Mesodermal cell (in vitro differentiated cells): ENCODE measurements at regions not wholly inside any gene's neighbourhood (a gene's known extent, or its start where the extent isn't known, plus 50 kb on each side); places are given as distances from the start of the nearest gene placed in this dataset.

Experiments used
- H3K27ac ChIP-seq: 2 replicates; pipeline ENCODE4 v1.7.0; 2013; ENCODE audit warnings: mild to moderate bottlenecking, low read depth, low read length, moderate library complexity; ENCODE audit not compliant: severe bottlenecking
- H3K36me3 ChIP-seq: 2 replicates; pipeline ENCODE4 v1.7.1; 2013; ENCODE audit warnings: mild to moderate bottlenecking, low read length, moderate library complexity; ENCODE audit not compliant: control insufficient read depth, insufficient read depth
- H3K4me1 ChIP-seq: one replicate; pipeline ENCODE4 v1.7.1; 2013; ENCODE audit warnings: mild to moderate bottlenecking, low read length; ENCODE audit not compliant: insufficient read depth, control insufficient read depth, poor library complexity, severe bottlenecking
- H3K4me3 ChIP-seq: 2 replicates; pipeline ENCODE4 v1.7.0; 2013; ENCODE audit warnings: low read length, control low read depth, mild to moderate bottlenecking; ENCODE audit not compliant: insufficient read depth, poor library complexity, severe bottlenecking; ENCODE audit errors: extremely low read depth
- H3K9me3 ChIP-seq: 2 replicates; pipeline ENCODE4 v1.7.1; 2013; ENCODE audit warnings: mild to moderate bottlenecking, low read length, moderate library complexity; ENCODE audit not compliant: control insufficient read depth
- WGBS, 2 experiments: methylation state at CpG; one replicate each; pipeline ENCODE4 v1.1.5; 2013; ENCODE audit warnings: missing lambda C conversion rate in 2 of 2; ENCODE audit not compliant: insufficient coverage in 2 of 2; 5-methylcytosine and 5-hydroxymethylcytosine counted together

GRCh38 chr1:10857687-10858086 lies 61.2 kb upstream of the CASZ1 start:
- Histone ChIP-seq H3K4me1 (no peaks in the 10 kb centered on the region), H3K27ac (no peak overlapping the region), H3K36me3 (no peaks in the 10 kb centered on the region), H3K4me3 (no peak overlapping the region), H3K9me3 (no peaks in the 10 kb centered on the region)
- 90 to 95% methylated on average over 6 to 11 of the region's 11 CpGs for WGBS, 2 experiments

DNA sequence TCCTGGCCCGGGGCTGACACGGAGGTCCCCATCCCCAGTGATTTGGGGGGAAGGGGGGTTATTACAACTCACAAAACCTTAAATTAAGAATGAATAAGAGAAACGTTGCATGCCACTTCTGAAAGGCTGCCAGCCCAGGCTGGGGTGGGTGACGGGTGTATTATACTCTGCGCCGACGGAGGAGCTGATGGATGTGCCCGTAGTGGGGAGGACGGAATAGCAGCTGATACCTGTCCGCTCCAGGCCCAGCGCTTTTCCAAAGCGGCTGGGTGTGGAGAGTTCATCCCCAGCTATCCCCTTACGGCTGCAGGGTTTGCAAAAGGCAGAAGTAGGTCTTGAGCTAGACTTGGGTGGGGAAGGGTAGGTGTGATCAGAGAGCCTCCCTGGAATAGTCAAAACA lies 63.8 kb upstream of the CASZ1 start:
- Histone ChIP-seq H3K36me3 (no peaks in the 10 kb centered on the region), H3K9me3 (no peaks in the 10 kb centered on the region), H3K4me1 (no peaks in the 10 kb centered on the region), H3K27ac (no peak overlapping the region), H3K4me3 (no peak overlapping the region)
- 79% methylated on average over 10 to 11 of the region's 13 CpGs for WGBS, 2 experiments

- Histone ChIP-seq H3K36me3 (no peaks in the 10 kb centered on the region), H3K4me1 (peaks cover 2% of the 10 kb centered on the region), H3K9me3 (no peaks in the 10 kb centered on the region), H3K27ac (no peak overlapping the region), H3K4me3 (no peak overlapping the region)
- 90 to 91% methylated on average over 4 to 7 of the region's 11 CpGs for WGBS, 2 experiments
These were observed 64.2 kb upstream of the CASZ1 start for GRCh38 chr1:10860682-10861081.

GRCh38 chr1:10861822-10862221 lies 65.4 kb upstream of the CASZ1 start:
- H3K9me3 ChIP-seq: no peaks in the 10 kb centered on the region
- no peak overlapping the region for H3K4me3 ChIP-seq
- H3K4me1 ChIP-seq: peaks cover 5% of the 10 kb centered on the region
- WGBS, 2 experiments: 70% methylated on average over 2 of the region's 5 CpGs; no CpG with 5 or more reads in 1 of the 2 experiments
- H3K36me3 ChIP-seq: no peaks in the 10 kb centered on the region
- no peak overlapping the region for H3K27ac ChIP-seq

GRCh38 chr1:10862743-10863335 lies 66.4 kb upstream of the CASZ1 start:
- Histone ChIP-seq H3K9me3 (no peaks in the 10 kb centered on the region), H3K4me1 (peaks cover 5% of the 10 kb centered on the region), H3K4me3 (no peak overlapping the region), H3K27ac (no peak overlapping the region), H3K36me3 (no peaks in the 10 kb centered on the region)
- 84 to 91% methylated on average over 12 to 15 of the region's 18 CpGs for WGBS, 2 experiments

- Histone ChIP-seq H3K27ac (no peak overlapping the region), H3K4me1 (peaks cover 5% of the 10 kb centered on the region), H3K36me3 (no peaks in the 10 kb centered on the region), H3K4me3 (no peak overlapping the region), H3K9me3 (no peaks in the 10 kb centered on the region)
- WGBS, 2 experiments: 63 to 78% methylated on average over 4 to 9 of the region's 12 CpGs
These were observed 67.4 kb upstream of the CASZ1 start for GRCh38 chr1:10863886-10864285.

DNA sequence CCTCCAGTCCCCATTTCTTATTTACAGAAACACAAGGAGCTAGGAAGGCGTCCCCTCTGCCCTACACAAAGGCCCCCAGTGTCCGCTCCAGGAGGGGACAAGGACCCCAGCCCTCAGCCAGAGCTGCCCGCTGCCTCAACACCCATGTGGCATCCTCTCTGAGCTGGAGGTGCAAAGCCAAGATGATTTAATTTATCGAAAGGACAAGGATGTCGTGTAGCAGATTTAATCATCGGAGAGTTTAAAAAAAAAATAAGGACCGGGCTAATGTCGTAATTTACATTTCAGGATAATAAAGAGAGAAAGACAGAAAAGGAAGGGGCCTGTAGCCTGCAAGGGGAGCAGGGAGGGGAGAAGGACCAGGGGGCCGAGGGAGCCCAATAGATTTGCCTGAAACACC lies 68.3 kb upstream of the CASZ1 start:
- Histone ChIP-seq H3K36me3 (no peaks in the 10 kb centered on the region), H3K9me3 (no peaks in the 10 kb centered on the region), H3K4me1 (peaks cover 5% of the 10 kb centered on the region), H3K27ac (no peak overlapping the region), H3K4me3 (no peak overlapping the region)
- WGBS, 2 experiments: 88 to 93% methylated on average over 8 of the region's 9 CpGs

GRCh38 chr1:10865518-10866320 lies 69.3 kb upstream of the CASZ1 start:
- WGBS, 2 experiments: 47 to 57% methylated on average over 9 to 10 of the region's 19 CpGs
- Histone ChIP-seq H3K4me3 (no peak overlapping the region), H3K4me1 (peaks cover 5% of the 10 kb centered on the region), H3K9me3 (no peaks in the 10 kb centered on the region), H3K36me3 (no peaks in the 10 kb centered on the region), H3K27ac (no peak overlapping the region)

GRCh38 chr1:10866321-10867093 lies 70.1 kb upstream of the CASZ1 start:
- 8 to 9% methylated on average over 15 to 16 of the region's 31 CpGs for WGBS, 2 experiments
- H3K9me3 ChIP-seq: no peaks in the 10 kb centered on the region
- peak overlapping the region; percentile 39 for H3K4me3 ChIP-seq
- no peaks in the 10 kb centered on the region for H3K36me3 ChIP-seq
- H3K27ac ChIP-seq: no peak overlapping the region
- H3K4me1 ChIP-seq: peaks cover 5% of the 10 kb centered on the region

- no peaks in the 10 kb centered on the region for H3K36me3 ChIP-seq
- H3K4me1 ChIP-seq: peaks cover 5% of the 10 kb centered on the region
- H3K4me3 ChIP-seq: peak overlapping the region; percentile 39
- H3K27ac ChIP-seq: no peak overlapping the region
- WGBS, 2 experiments: 2 to 3% methylated on average over 32 to 38 of the region's 54 CpGs
- no peaks in the 10 kb centered on the region for H3K9me3 ChIP-seq
These were observed 70.8 kb upstream of the CASZ1 start for GRCh38 chr1:10867138-10867721.
